GM06990 (cell line): ENCODE measurements at regions not wholly inside any gene's neighbourhood (a gene's known extent, or its start where the extent isn't known, plus 50 kb on each side); places are given as distances from the start of the nearest gene placed in this dataset.

Source experiments
- DNase-seq: peaks from one replicate; pipeline ENCODE4 v3.0.0-alpha.2; 2011; ENCODE audit not compliant: insufficient read length; ENCODE audit errors: extremely low read depth
- H3K27me3 ChIP-seq: replicated peaks from 2 replicates; pipeline ENCODE4 v1.6.0; 2011; ENCODE audit warnings: low read length; ENCODE audit not compliant: control insufficient read depth, insufficient read depth
- H3K36me3 ChIP-seq: 2 replicates; pipeline ENCODE4 v1.5.1; 2011; ENCODE audit warnings: low read length; ENCODE audit not compliant: control insufficient read depth, insufficient read depth
- H3K4me3 ChIP-seq: replicated peaks from 2 replicates; pipeline ENCODE4 v1.5.1; 2011; ENCODE audit warnings: low read depth, mild to moderate bottlenecking, control low read depth, low read length
- TF ChIP-seq, protein P1 (sequence below): IDR thresholded peaks from 2 replicates; pipeline ENCODE4 v1.5.1; 2011; ENCODE audit warnings: low read length, control low read depth, mild to moderate bottlenecking, inconsistent platforms; ENCODE audit not compliant: insufficient read depth, poor library complexity, severe bottlenecking

DNA sequence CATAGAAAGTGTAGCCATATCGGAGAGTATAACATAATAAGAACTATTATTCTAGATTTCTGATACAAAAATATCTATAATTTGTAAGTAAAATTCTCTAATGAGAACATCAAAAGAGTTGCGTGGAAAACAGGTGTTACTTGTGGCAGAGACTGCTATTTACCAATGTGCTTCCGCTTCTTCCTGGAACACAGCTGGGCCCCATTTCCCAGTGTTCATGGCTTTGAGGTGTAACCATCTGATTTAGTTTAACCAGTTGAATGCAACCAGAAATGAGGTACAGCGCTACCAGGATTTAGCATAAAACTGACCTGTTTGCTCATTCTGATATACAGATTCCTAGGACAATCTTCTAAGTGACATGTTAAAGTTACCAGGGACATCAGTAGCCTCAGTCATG is 1055.2 kb downstream of the IGSF11 start:
- no peaks in the 10 kb centered on the region for H3K36me3 ChIP-seq
- H3K4me3 ChIP-seq: no peak overlapping the region
- TF ChIP-seq, protein P1, sequence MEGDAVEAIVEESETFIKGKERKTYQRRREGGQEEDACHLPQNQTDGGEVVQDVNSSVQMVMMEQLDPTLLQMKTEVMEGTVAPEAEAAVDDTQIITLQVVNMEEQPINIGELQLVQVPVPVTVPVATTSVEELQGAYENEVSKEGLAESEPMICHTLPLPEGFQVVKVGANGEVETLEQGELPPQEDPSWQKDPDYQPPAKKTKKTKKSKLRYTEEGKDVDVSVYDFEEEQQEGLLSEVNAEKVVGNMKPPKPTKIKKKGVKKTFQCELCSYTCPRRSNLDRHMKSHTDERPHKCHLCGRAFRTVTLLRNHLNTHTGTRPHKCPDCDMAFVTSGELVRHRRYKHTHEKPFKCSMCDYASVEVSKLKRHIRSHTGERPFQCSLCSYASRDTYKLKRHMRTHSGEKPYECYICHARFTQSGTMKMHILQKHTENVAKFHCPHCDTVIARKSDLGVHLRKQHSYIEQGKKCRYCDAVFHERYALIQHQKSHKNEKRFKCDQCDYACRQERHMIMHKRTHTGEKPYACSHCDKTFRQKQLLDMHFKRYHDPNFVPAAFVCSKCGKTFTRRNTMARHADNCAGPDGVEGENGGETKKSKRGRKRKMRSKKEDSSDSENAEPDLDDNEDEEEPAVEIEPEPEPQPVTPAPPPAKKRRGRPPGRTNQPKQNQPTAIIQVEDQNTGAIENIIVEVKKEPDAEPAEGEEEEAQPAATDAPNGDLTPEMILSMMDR: no peak
- no peaks in the 10 kb centered on the region for H3K27me3 ChIP-seq
- DNase-seq: no peak

DNA sequence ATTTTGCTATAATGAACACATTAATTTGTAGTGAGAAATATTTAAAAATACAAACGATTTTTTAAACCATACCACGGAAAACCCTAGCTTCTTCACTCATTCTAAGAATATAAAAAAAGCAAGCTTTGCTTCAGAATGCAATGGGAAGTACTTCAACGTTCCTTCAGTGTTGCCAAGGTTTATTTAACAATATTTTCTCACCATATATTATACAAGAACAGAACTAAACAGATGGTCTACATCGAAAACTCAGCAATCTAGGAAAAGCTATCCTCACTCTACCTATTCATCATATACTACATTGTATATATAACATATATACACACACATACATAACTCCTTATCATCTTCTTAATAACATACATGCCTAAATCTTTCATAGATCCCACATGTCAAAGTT is 1047.4 kb downstream of the IGSF11 start:
- no peaks in the 10 kb centered on the region for H3K27me3 ChIP-seq
- no peaks in the 10 kb centered on the region for H3K36me3 ChIP-seq
- TF ChIP-seq, protein P1: no peak
- H3K4me3 ChIP-seq: no peak overlapping the region
- no peak for DNase-seq

DNA sequence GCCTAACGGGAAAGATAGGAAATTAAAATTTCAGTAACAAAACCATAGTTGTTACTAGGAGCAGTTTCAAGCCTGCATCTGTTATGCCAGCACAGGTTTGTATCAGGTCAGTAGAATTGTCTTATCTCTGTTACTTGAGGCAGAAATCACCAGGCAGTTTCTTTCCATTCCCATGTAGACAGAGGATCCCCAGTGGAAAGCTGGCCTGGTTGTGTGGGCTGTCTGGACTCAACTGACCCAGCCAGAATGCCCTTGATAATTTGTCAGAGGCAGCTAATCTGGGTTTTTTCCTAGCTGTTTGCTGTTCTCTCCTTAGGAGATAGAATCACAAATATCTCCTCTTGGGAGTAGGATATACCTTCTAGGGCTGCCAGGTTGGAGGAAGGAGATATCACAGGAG is 1044.7 kb downstream of the IGSF11 start:
- Histone ChIP-seq H3K4me3 (no peak overlapping the region), H3K27me3 (no peaks in the 10 kb centered on the region), H3K36me3 (no peaks in the 10 kb centered on the region)
- DNase-seq: no peak
- TF ChIP-seq, protein P1: no peak

DNA sequence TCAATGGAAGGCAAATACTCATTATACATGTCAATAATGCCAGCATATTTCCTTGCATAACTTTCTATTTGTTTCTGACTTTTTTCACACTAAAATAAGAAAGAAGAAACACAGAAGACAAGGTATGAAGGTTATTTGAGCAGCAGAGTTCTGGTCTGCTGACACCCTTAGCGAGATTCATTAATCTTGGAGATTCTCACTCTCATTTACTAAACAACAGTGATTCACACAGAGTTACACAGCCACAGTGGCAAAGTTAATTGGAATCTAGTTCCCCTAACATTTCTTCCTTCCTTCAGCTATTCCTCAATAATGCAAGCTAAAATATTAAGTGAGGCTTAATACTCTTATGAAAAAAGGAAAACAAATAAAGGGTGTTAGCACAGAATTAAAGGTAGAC is 1044.0 kb downstream of the IGSF11 start:
- no peak overlapping the region for H3K4me3 ChIP-seq
- DNase-seq: no peak
- no peaks in the 10 kb centered on the region for H3K27me3 ChIP-seq
- TF ChIP-seq, protein P1: no peak
- no peaks in the 10 kb centered on the region for H3K36me3 ChIP-seq

DNA sequence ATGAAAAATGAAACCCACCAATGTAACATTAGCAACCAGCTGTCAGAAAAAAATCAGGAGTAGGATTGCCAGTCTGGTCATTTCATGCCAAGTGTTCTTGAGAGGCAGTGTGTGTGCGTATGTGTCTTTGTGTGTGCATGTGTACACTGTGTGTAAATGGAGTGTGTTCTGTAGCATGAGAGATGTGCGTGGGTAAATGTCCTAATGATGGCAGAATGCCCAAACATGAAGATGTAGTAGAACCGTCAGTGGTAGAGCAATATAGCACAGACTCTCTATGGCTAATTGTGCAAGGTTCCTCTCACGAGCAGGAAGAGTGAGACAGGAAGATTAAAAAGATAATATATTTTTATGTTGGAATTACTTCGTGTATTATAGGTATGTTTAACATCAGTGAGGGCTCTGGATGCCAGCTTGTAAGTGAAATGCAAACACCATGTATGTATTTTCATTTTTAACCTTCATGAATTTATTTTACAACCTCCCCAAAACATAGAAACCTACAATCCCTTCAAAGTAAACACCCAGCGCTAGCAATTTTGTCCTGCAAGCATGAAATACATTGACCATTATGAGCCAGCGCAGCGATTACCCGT is 1038.7 kb downstream of the IGSF11 start:
- DNase-seq: no peak
- TF ChIP-seq, protein P1: no peak
- Histone ChIP-seq H3K4me3 (no peak overlapping the region), H3K27me3 (no peaks in the 10 kb centered on the region; the same call in 1 of the 2 replicates), H3K36me3 (no peaks in the 10 kb centered on the region)

DNA sequence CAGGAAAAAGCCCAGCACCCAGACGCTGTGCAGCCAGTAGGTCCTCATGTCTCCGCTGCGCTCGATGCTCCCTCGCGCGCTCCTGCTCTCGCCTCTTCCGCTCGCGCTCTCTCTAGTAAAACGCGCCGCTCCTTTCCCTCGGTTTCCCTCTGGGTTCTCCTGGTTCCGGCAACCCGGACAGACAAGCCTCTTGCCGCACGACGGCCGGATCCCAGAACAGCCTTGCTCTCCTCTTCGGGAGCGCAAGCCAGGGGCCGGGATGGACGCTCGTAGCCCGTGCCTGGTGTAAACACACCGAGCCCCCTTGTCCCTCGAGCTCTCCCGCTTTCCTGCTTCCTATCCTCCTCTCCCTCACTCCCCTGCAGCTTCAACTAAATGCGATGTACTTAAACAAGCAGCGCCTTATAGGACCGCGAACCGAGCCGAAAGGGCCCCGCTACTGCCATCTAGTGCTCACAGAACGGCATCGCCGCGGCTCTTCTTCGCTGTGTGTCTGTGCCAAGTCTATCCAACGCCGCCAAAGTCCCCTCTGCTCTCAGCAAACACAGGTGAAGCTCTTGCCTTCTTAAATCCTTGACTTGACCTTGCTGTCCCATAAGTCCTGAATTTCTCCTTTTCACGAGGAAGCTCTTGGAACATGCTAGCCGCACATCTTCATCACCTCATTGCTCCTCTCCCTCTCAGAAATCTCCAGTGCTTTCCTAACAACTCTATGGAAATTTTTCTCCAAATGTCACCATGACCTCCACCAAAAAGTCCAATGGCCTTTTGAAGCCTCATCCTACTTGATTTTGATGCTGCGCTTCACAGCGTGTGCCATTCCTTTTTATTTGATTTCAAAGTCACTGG is 1037.2 kb downstream of the IGSF11 start:
- H3K27me3 ChIP-seq: no peaks in the 10 kb centered on the region; the same call in 1 of the 2 replicates
- H3K36me3 ChIP-seq: no peaks in the 10 kb centered on the region
- H3K4me3 ChIP-seq: no peak overlapping the region

More for the DNA sequence above, 1037.2 kb downstream of the IGSF11 start:
- peak; percentile 69 for DNase-seq
- TF ChIP-seq, protein P1: peak; percentile 90
